ENCODE measurements at regions not wholly inside any gene's neighbourhood (a gene's known extent, or its start where the extent isn't known, plus 50 kb on each side); places are given as distances from the start of the nearest gene placed in this dataset.

DNA sequence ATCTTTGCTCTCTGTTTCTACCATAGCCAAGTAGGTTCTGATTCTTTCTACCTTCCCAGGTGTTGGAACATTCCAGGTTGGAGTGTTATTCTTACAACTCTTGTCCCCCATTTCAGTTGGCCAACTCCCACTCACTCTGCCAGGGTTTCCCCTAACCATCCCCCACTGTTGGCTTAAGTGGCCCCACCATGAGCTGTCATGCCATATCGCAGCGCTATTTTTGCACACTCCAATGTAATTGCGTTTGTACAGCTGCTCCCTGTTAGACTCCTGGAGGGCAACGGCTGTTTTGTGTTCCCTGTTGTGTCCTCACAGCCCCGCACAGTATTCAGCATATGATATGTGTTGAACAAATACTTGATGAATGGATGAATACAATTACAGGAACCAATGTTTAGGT, 117.7 kb upstream of the ETS2 start:
- TF ChIP-seq, protein P1, sequence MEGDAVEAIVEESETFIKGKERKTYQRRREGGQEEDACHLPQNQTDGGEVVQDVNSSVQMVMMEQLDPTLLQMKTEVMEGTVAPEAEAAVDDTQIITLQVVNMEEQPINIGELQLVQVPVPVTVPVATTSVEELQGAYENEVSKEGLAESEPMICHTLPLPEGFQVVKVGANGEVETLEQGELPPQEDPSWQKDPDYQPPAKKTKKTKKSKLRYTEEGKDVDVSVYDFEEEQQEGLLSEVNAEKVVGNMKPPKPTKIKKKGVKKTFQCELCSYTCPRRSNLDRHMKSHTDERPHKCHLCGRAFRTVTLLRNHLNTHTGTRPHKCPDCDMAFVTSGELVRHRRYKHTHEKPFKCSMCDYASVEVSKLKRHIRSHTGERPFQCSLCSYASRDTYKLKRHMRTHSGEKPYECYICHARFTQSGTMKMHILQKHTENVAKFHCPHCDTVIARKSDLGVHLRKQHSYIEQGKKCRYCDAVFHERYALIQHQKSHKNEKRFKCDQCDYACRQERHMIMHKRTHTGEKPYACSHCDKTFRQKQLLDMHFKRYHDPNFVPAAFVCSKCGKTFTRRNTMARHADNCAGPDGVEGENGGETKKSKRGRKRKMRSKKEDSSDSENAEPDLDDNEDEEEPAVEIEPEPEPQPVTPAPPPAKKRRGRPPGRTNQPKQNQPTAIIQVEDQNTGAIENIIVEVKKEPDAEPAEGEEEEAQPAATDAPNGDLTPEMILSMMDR (IDR thresholded peaks at IDR 0.05; ENCODE audit: low read depth, low read length, poor library complexity, severe bottlenecking): no peak
- no peak for TF ChIP-seq EZH2phosphoT487 (IDR thresholded peaks at IDR 0.05; ENCODE audit: borderline replicate concordance, low read length)

Measured in DOHH2 (cell line).